ENCODE measurements at regions not wholly inside any gene's neighbourhood (a gene's known extent, or its start where the extent isn't known, plus 50 kb on each side); places are given as distances from the start of the nearest gene placed in this dataset.

DNA sequence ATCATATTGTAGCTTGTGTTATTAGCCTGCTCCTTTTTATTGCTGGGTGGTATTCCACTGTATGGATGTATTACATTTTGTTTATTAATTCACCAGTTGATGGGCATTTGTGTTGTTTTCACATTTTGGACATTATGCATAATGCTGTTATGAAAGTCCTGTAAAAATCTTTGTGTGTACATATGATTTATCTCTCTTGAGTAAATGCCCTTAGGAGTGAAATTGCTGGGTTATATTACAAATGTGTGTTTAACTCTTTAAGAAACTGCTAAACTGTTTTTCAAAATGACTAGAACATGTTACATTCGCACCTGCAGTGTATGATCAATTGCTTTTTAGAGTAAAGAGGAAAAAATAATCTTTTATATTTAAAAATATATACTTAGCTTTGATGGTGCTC, 54.4 kb upstream of the TP53I11 start:
- TF ChIP-seq SP1 (IDR thresholded peaks at IDR 0.05) (no peak), ARNT (IDR thresholded peaks at IDR 0.05) (no peak), FOXK2 (IDR thresholded peaks at IDR 0.05) (no peak)

Data from HEK293T (cell line).